ENCODE measurements at regions not wholly inside any gene's neighbourhood (a gene's known extent, or its start where the extent isn't known, plus 50 kb on each side); places are given as distances from the start of the nearest gene placed in this dataset.

DNA sequence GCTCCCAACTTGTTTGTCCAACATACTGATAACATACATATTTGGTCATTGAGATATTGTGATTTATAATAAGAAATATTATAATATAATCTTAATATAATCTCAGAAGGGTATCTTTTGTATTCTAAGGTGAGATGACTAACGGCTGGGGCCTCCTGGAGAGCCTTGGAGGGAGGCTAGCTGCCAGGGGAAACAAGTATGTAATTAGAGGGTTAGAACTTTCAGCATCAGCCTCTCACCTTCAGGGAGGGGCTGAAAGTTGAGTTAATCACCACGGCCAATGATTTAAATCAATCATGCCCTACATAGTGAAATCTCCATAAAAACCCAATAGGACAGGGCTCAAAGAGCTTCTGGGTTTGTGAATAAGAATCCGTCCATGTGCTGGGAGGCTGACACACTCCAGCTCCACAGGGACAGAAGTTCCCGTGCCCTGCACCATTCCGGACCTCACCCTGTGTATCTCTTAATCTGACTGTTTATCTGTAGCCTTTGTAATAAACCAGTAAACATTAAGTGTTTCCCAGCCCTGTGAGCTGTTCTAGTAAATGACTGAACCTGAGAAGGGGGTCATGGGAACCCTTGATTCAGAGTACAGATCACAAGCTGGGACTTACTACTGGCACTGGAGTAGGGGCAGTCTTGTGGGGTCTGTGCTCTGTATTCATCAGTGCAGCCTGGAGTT is 86.3 kb upstream of the STEAP1B start:
- no peak for DNase-seq

DNA sequence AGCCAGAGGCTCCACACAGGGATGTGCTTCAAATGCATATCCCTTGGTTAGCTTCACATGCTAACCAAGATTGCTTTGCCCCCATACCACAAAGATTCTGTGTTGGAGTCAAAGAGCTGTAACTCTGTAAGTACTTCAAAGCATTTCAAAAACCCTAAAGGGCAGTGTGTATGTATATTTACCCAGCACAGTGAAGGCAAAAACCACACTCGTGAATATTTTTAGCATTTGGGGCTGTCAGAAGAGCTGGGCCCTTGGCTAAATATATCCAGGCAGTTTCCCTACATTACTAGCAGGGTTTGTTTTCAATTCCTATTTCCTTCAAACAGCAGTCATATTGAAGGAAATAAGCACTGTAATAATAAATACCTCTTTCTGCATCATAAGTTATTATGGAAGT is 84.2 kb upstream of the STEAP1B start:
- DNase-seq, result no peak

DNA sequence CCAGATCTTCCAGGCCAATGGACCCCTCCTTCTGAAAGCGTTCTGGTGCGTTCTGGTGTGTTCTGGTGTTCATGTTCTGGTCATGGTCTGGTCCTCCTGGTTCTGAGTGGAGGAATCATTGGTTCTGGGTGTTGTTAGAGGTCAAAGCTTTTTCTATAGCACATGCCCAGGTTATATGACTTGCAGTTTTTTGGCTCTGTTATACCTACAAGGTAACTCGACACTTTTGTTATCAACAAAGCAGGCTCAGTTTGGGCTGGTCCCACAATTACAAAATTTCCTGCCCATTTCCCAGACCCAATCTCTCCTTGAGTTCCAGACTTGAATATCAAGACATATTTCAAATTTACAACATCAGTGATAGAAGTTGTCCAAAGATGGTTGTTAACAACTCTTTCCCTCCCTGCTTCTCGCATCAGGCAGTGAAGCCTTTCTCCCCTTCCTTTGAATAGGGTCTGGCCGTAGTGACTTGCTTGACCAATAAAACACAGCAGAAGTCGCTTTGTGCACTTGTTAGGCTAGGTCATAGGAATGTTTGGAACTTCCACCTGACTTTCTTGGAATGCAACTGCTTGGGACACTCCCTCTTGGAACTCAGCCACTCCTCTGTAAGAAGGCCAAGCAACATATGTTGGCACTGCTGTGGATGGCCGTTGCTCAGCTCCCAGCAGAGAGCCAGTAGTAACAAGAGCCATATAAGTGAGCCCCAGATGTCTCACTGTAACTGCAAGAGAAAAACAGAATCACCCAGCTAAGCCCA is 83.1 kb upstream of the STEAP1B start:
- DNase-seq, result no peak

DNA sequence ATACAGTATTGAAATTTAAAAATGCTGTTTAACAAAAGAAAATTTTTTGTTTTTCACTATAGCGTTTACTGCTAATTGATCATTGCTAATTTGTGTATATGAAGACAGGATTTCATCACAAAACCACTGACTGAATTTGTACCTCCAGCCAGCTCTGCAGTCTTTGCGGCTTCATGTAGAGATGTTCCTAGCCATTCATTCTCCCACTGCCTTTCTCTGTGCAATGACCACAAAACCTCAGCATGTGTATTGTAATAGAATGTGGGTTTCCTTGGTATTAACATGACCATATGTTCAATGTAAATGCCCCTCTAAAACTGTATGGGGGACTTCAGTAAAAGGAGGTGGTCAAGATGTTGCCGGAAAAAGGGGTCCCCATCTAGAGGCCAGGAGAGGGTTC is 81.1 kb upstream of the STEAP1B start:
- no peak for DNase-seq

DNA sequence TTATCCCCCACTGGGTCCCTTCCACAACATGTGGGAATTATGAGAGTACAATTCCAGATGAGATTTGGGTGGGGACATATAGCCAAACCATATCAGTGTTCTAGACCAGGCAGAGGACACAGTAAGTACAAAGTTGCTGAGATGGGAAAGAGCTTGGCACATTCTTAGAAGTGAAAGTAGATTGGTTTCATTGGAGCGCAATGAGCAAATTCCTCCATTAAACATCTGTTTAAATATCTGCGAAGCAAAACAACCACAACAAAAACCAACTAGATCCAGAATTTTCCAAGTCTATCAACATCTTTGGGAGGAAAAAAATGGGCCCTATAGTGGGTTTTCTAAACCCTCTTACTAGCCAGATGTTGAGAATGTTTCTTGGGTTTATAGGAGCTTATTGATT is 80.0 kb upstream of the STEAP1B start:
- DNase-seq, result no peak

DNA sequence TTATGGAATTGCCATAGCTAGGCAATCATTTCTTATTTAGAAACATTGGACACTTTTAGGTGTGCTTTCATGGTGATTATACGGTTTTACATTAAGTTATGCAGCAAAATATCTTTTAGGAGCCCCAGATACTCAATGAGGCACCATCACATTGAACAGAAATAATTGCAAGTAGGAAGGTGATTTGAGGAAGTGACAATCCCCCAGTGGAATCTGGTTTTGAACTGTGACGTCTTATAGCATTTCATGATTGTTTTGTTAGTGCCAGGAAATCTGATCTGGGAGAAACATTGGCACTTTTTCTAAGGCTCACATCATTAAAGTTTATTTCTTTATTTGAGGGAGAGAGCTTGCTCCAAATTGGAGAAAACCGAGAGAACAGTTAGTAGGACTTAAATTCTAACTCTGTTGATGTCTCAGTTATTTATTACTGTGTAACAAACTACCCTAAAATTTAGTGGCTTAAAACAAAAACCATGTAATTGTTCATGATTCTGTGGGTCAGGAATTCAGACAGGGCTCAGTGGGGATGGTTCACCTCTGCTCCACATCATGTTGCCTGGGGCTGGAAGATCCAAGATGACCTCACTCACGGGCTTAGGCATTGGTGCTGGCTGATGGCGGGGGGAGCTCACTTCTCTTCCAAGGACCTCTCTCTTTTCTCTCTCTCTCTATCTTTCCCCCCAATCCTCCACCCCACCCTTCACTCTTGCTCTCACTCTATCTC is 78.2 kb upstream of the STEAP1B start:
- DNase-seq, result no peak

DNA sequence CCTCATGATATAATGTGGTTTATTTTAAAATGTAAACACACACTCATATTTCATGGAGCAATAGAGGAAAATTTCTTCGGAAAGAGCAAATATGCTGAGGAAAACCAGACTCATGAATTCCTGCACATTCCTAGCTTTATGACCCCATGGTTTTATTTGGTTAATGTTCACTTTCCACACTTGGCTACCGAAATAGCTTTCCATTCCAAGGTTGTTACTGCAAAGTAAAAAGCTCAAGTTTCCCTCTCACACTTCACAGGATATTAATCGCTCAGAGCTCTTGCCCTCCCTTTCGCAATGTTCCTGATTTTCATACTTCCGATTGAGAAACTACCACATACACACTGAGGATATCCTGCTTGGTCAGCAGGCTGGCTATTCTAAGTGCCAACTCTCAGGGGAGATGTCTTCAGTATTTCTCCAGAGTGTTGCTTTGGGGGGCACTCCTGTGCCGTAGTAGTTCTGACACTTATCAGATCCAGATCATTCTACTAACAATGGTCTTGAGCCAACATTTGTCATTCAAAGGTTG is 77.5 kb upstream of the STEAP1B start:
- no peak for DNase-seq

DNA sequence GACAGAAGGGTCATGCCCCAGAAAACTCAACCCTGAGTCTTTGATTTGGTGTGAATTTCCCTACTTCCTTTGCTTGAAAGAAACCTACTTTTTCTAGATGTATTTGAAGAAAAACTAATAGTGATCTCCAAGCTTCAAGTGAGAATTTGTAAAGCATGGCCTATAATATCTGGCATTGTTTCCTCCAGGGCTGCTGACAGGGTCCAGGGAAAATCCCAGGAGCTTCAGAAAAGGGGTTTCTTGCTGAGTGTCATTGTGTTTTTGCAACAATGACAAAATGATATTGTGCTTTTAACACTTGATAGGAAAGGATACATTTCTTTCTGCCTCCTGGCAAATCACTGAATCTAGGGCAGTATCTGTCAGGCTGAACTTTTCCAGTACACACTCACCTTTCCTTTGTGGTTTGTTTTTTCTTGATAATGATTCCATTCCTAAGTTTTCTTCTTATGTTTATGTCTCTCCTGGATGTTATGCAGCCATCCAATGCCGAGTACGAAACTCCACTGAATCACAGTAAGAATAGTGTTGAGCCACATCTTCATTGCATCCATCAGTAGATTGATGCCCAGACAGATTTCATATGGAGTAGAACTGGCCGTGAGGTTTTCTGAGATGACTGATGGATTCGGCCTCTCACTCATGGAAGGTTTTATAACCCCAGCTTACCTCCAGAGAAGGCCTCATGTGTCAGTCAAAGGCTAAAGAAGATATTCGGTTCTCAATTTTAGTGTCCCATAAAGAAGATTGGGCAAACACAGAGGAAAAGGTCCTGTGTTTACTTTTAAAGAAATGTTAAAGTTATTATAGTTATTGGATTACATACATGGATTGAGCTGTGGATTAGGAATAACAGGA is 76.9 kb upstream of the STEAP1B start:
- DNase-seq, result no peak

DNA sequence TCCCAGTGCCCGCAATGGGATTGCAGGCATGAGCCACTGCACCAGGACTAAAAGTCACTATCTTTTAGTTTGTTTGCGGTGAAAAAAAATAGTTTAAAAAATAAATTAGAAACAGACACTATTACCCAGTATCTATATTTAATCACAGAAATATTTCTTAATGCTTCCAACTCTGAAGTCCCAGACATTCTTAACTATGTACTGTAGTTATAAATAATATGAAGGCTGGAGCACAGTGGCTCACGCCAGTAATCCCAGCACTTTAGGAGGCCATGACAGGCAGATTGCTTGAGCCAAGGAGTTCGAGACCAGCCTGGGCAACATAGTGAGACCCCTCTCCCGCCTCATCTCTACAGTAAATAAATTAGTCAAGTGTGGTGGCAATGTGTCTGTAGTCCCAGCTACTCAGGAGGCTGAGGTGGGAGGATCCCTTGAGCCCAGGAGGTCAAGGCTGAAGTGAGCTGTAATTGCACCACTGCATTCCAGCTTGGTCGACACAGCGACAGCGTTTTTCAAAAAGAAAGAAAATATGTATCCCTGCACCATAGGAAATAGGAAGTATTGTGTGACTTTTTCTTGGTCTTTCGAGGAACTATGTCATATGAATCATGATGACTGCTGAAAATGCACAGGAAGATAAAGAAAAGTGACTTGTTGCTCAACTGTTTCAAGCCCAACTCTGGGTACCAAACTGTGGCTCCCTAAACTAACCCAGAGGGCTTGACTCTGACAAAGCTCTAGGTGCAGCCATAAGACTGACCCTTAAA is 74.9 kb upstream of the STEAP1B start:
- no peak for DNase-seq

DNA sequence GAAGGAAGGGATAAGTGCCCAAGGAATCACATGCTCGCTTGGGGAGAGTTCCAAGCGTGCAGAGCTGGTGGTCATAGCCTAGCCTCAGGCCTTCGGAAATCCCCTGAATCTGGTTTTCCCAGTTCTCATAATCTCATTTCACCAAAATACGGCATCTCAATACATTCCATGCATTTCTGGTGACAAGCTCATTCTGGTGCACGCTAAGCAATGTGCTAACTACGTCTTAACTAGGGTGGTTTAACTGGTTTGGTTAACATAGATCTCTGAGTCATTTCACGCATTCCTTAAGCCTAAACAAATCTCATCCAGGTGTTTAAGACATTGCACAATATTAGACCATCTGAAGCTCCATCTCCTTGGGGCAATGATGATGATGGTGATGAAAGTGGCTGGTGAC is 72.9 kb upstream of the STEAP1B start:
- DNase-seq, result no peak

DNA sequence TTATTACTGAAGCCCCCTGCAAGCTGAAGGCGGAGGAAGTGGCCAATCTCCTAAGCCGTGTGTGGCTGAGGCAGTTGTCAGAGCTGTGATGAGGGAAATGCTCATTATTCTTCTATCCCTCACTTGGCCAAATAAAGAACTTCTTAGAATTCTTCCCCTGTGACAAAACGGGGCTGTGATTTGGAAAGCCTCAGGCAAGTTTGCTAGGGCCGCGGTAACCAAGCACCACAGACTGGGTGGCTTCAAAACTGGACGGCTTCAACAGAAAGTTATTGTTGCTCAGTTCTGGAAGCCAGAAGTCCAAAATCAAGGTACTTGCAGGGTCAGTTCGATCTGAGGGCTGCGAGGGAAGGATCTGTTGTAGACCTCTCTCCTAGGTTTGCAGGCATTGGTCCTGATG is 72.3 kb upstream of the STEAP1B start:
- DNase-seq, result no peak

DNA sequence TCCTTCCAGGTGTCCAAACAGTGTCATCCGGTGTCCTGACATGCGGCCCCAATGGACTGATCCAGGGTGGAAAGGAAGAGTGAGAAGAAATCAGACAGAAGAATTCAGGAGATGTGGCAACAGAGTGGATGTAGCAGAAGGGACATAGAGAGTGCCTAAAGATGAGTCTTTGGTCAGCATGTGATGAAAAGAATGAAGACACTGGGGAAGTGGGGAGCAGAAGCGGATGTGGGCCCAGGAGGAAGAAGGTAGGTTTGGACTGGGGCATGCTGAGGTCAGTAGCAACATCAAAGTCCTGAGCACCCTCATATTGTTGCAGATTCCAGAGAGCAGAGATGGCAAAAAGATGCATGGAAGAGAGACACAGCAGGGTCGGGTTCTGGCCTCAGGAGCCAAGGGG is 71.8 kb upstream of the STEAP1B start:
- DNase-seq, result no peak

DNA sequence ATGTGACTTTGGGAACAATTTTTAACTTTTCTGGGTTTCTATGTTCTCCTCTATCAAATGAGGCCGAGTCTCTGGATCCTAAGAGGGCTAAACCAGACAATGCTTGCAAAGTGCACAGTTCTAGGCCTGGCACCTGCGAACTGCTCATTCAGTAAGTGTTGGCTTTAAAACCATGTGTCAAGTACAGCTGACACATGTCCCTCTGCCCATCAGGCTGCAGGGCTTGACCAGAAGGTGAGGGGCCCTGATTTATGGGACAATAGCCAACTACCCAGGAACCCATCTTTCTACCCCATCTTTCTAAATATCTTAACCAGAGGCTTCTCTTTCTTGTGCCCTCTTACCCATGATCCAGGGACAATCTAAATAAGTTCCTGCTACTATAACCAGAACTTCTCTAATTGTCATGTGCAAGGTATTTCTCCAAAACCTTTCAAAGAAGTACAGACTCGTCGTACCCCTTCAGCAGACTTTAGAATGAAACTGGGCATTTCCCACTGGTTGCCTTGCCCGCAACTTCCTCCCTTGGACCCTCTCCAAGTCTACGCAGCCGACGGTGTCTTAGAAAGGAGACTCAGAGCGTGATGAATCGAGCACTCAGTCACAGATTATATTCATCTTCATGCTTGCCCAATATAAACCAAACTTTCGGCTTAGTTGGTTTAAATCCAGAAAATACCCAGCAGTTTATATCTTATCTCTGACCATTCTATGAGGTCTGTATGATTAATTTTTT is 69.8 kb upstream of the STEAP1B start:
- no peak for DNase-seq

DNA sequence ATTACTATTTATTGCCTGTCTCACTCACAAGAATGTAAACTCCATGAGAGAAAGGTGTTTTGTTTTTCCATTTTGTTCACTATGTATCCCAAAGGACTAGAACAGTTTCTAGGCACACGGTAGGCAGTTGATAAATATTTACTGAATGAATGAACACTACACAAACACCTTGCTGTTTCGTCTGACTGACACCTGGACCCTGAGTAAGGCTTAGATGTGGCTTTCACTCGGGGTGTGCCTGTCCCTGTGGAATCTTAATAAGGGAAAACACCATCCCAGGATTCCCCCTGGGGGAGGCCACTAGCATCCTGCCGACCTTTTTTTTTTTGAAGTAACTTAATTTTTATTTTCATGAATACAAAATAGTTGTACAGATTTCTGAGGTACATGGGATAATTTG is 66.6 kb upstream of the STEAP1B start:
- no peak for DNase-seq

DNA sequence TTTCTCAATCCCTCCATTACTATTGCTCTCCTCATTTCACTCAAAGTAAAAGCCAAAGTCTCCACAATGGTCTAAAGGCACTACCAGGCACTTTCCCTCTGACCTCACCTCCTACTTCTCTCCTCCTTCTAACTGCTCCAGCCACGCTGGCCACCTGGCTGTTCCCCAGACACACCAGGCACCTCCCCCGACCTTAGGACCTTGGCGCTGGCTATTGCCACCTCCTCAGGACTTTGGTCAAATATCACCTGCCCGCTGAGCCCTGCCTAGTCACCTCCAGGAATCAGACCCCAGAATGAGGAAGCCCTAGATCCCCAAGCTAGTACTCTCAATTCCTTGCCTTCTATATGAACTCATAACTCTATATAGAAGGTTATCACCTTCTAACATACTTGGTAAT is 66.2 kb upstream of the STEAP1B start:
- DNase-seq, result no peak

DNA sequence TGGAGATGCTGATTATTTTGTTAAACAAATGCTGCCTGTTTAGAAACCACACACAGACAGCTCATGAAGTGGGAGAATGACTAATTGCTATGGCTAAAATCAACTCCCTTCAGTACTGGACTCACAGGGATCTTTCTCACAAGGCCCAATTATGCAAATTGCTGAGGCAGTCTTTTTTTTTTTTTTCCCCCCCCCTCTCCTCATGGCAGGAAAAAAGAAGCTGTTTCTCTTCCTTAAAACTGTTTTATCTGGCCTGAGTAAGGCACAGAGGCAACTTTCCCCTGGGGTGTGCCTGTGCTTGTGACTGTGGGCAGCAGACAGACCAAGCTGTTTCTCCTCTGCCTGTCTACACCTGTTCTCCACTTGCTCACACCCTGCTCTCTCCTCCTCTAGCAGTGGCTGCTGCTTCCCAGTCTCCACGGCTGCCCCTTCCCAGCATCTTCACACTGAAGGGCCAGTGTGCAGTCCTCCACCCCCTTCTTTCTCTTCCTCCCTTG is 65.4 kb upstream of the STEAP1B start:
- DNase-seq, result no peak

DNA sequence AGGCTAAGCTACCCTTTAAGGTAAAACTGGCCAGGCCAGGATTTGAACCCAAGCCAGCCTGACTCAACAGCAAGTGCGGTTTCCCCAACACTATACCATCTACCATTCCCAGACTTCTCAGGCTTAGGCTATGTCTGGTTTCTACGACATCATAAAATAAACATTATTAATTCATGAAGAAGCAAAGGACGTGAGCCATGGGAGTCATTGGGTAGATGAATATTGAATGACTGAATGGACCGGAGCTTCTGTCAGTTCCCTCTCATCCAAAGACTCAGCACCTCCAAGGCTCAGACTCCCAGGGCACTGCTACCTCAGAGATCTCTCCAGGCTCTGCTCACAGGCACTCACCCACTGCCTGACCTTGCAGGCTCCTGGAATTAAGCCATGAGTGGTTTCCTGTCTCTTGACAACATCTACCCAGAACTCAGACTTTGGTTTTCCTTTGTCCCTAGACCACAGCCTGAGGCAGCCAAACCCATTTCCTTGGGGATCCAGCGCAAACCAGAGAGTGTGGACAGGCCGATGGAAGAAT is 64.6 kb upstream of the STEAP1B start:
- DNase-seq, result no peak

DNA sequence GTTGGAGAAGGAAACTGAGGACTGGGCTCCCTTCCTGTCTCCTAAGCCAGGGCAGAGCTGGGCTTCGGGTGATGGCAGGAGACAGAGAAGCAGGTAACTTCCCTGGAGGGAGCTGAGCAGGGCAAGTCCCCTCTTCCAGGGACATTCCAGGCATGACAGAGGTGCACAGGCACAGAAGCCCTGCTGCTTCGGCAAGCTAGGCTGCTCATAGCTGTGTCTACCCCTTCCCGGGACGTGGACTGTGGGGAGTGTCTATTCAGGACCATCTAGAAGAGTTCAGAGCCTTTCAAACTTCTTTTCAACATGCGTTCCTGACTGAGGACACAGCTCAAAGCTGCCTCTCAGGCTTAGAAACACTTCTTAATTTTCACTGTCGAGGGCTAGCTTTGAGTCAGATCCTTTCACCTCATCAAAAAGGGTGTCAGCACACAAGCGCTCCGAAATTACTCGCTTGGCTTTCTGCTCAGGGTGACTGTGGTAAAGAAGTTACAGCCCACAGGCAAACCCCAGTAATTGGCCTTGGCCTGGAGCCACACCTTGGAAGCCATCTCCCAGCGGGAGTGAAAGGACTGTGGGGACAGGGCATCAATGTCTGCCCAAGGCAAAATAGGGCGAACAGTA is 63.7 kb upstream of the STEAP1B start:
- no peak for DNase-seq

DNA sequence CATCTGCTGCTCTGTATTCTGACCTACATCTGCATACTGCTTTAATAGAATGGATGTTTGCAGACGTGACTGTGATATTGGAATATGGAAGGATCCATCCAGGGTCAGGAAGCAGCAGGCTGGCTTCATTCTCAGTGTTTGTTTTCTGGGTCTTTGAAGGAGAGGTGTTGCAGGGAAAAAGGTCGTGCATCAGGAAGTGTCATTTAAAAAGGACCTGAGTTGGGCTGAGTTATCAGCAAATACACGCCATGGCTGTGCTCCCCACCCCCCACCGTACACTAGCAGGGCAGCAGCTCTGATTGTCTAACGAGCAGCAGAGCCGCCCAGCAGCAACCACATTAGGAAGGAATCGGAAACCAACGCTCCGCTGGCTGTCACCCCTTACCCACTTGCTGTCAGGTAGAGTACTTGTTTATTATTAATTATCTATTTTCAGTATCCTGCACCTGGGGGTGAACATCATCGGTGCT is 63.1 kb upstream of the STEAP1B start:
- DNase-seq, result no peak

DNA sequence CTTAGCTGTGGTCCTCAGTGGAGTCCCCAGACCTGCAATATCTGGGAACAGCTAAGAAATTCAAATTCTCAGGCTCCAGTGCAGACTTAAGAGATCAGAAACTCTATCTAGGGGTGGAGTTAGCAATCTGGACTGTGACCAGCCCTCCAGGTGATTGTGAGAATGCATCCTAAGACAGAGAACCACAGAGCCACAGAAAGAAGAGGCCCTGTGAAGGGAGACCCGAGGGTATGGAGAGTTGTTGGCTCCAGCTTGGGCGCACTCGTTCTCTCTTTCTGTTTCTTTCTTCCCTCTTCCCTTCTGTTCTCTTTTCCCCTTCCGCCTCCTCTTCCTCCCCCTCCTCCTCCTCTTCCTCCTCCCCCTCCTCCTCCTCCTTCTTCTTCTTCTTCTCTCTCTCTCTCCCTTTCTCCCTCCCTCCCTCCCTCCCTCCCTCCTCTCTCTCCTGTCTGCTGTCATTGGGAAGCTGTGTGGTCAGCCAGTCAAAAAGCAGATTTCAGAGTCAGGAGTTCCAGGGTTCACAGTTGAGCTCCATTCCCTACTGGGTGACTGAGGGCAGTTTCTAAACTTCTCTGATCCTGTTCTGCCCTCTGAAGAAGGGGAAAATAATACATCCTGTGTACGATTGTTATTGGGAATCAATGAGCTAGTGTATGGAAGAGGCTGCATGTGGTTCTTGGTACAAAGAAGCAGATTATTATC is 62.1 kb upstream of the STEAP1B start:
- no peak for DNase-seq
